K562 (cell line): ENCODE measurements at regions not wholly inside any gene's neighbourhood (a gene's known extent, or its start where the extent isn't known, plus 50 kb on each side); places are given as distances from the start of the nearest gene placed in this dataset.

Experiments used
- ETS2 ChIP-seq: IDR thresholded peaks from 2 replicates; pipeline ENCODE4 v1.6.1; 2016; ENCODE audit warnings: borderline replicate concordance, missing genetic modification characterization, mild to moderate bottlenecking, moderate library complexity, missing compliant biosample characterization; ENCODE audit not compliant: poor library complexity, severe bottlenecking
- KAT7 ChIP-seq: sonication (generic); formaldehyde crosslinking; IDR thresholded peaks from 2 replicates; pipeline ENCODE4 v1.8.0; 2022; ENCODE audit warnings: missing genetic modification reagents, mild to moderate bottlenecking, borderline replicate concordance
- LCOR ChIP-seq: sonication (generic); formaldehyde crosslinking; IDR thresholded peaks from 2 replicates; pipeline ENCODE4 v1.8.0; 2022; ENCODE audit warnings: mild to moderate bottlenecking, missing genetic modification reagents
- PCBP2 ChIP-seq: fragments of 200-400 bp; formaldehyde crosslinking; IDR thresholded peaks from 2 replicates; pipeline ENCODE4 v1.6.1; 2018; ENCODE audit warnings: low read length, low read depth, mild to moderate bottlenecking, moderate library complexity; ENCODE audit not compliant: poor library complexity, severe bottlenecking
- RBM25 ChIP-seq: fragments of 200-400 bp; formaldehyde crosslinking; IDR thresholded peaks from 2 replicates; pipeline ENCODE4 v1.6.1; 2018; ENCODE audit warnings: low read length, low read depth, moderate library complexity; ENCODE audit not compliant: severe bottlenecking
- ZNF318 ChIP-seq, 2 experiments: fragments of 450-650 bp; IDR thresholded peaks; 2 replicates each; pipeline ENCODE4 v1.6.1; 2016; ENCODE audit warnings: mild to moderate bottlenecking in 2 of 2, borderline replicate concordance in 1 of 2, low read depth in 1 of 2, moderate library complexity in 1 of 2
- TF ChIP-seq, protein P1 (sequence below), 2 experiments: fragments of 450-650 bp in 1 of 2; sonication (generic) in 1 of 2; formaldehyde crosslinking in 1 of 2; IDR thresholded peaks in 1 of 2; conservative IDR thresholded peaks in 1 of 2; 2 replicates each; pipeline versions ENCODE4 v1.6.1 to v1.8.1; 2016 to 2023; ENCODE audit warnings: mild to moderate bottlenecking in 2 of 2, moderate library complexity in 2 of 2, inconsistent platforms in 1 of 2, missing genetic modification reagents in 1 of 2

DNA sequence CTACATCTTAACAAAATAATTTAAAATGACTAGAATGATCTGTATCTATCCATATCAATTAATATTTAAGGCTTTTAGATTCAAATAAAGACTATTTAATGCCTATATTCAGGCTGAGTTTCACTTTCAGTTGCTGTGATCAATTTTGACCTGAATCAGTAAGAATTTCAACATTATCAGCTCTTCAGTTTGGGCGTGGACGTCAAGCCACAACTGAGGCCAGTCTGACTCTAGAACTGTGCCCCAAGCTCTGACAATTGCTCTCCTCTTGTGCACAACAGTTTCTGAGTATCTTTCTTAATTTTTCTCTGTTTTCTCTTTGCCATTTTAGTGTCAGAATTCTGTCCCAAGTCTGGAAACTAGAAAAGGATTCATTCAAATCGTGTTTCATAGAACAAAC, 1095.5 kb downstream of the PLA2G4A start (continued):
- TF ChIP-seq ZNF318 (IDR thresholded peaks at IDR 0.05; ENCODE audit: borderline replicate concordance in 1 of 2, low read depth in 1 of 2) (no peak), ETS2 (tag) (no peak), PCBP2 (no peak), RBM25 (no peak), KAT7 (no peak), LCOR (CRISPR knock-in tag) (no peak)
- TF ChIP-seq, protein P1, sequence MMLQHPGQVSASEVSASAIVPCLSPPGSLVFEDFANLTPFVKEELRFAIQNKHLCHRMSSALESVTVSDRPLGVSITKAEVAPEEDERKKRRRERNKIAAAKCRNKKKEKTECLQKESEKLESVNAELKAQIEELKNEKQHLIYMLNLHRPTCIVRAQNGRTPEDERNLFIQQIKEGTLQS (IDR thresholded peaks at IDR 0.05): no peak
- TF ChIP-seq, protein P1 (CRISPR knock-in tag; conservative IDR thresholded peaks at IDR 0.05): no peak
